Neuronal stem cell (in vitro differentiated cells): ENCODE measurements at regions not wholly inside any gene's neighbourhood (a gene's known extent, or its start where the extent isn't known, plus 50 kb on each side); places are given as distances from the start of the nearest gene placed in this dataset.
"Not testable (repeated sequence)": the region's sequence is repeated elsewhere in the genome, so short reads cannot be mapped to it uniquely, and the experiment has no call there.

ENCODE experiments used
- DNase-seq: peaks from one replicate; pipeline ENCODE4 v3.0.0-alpha.2; 2013; ENCODE audit warnings: low spot score
- H2AFZ ChIP-seq: one replicate; pipeline ENCODE4 v1.6.1; 2013; ENCODE audit warnings: mild to moderate bottlenecking, low read length, inconsistent platforms
- H2AK5ac ChIP-seq: 2 replicates; pipeline ENCODE4 v1.6.1; 2013; ENCODE audit warnings: low read depth, mild to moderate bottlenecking, inconsistent platforms, low read length, moderate library complexity, mixed read lengths
- H2BK120ac ChIP-seq: 2 replicates; pipeline ENCODE4 v1.6.1; 2013; ENCODE audit warnings: low read depth, mild to moderate bottlenecking, inconsistent platforms, low read length, moderate library complexity, mixed read lengths
- H2BK12ac ChIP-seq: one replicate; pipeline ENCODE4 v1.6.1; 2013; ENCODE audit warnings: low read length, inconsistent platforms
- H2BK15ac ChIP-seq: 2 replicates; pipeline ENCODE4 v1.6.1; 2013; ENCODE audit warnings: mild to moderate bottlenecking, low read length, inconsistent platforms, mixed read lengths
- H2BK5ac ChIP-seq: one replicate; pipeline ENCODE4 v1.6.1; 2013; ENCODE audit warnings: inconsistent platforms, mild to moderate bottlenecking, low read length, moderate library complexity
- H3K14ac ChIP-seq: one replicate; pipeline ENCODE4 v1.6.1; 2013; ENCODE audit warnings: low read length, inconsistent platforms
- H3K18ac ChIP-seq: 2 replicates; pipeline ENCODE4 v1.6.1; 2013; ENCODE audit warnings: low read length, inconsistent platforms
- H3K23ac ChIP-seq: 2 replicates; pipeline ENCODE4 v1.6.1; 2013; ENCODE audit warnings: low read depth, mild to moderate bottlenecking, mixed read lengths, low read length, inconsistent platforms; ENCODE audit not compliant: poor library complexity
- H3K27ac ChIP-seq: replicated peaks from 3 replicates; pipeline ENCODE4 v1.5.1; 2013; ENCODE audit warnings: low read length, inconsistent platforms
- H3K27me3 ChIP-seq, 3 experiments: 2 replicates each; pipeline ENCODE4 v1.6.1; 2013; ENCODE audit warnings: low read length in 3 of 3, mild to moderate bottlenecking in 2 of 3, inconsistent platforms in 1 of 3, low read depth in 1 of 3, mixed read lengths in 1 of 3, moderate library complexity in 1 of 3; ENCODE audit not compliant: control insufficient read depth in 3 of 3, insufficient read depth in 3 of 3
- H3K36me3 ChIP-seq, 2 donors: replicated peaks in 1 of 2; 2 replicates each; pipeline ENCODE4 v1.6.1; 2013; ENCODE audit warnings: low read length in 2 of 2; ENCODE audit not compliant: control insufficient read depth in 2 of 2, insufficient read depth in 2 of 2
- H3K4ac ChIP-seq: 2 replicates; pipeline ENCODE4 v1.6.1; 2013; ENCODE audit warnings: inconsistent platforms, mild to moderate bottlenecking, low read length, moderate library complexity
- H3K4me1 ChIP-seq, 2 donors: 1 replicate in 1 of 2; 2 replicates in 1 of 2; pipeline ENCODE4 v1.6.1; 2013; ENCODE audit warnings: low read length in 2 of 2, low read depth in 1 of 2; ENCODE audit not compliant: control insufficient read depth in 2 of 2, insufficient read depth in 1 of 2
- H3K4me2 ChIP-seq: one replicate; pipeline ENCODE4 v1.6.1; 2013; ENCODE audit warnings: mild to moderate bottlenecking, low read length, inconsistent platforms; ENCODE audit not compliant: insufficient read depth, poor library complexity, severe bottlenecking
- H3K4me3 ChIP-seq, 2 donors: 2 replicates each; pipeline ENCODE4 v1.5.1; 2013; ENCODE audit warnings: low read length in 2 of 2, mild to moderate bottlenecking in 2 of 2, inconsistent platforms in 1 of 2, moderate library complexity in 1 of 2
- H3K79me1 ChIP-seq: one replicate; pipeline ENCODE4 v1.6.1; 2013; ENCODE audit warnings: low read depth, mild to moderate bottlenecking, inconsistent platforms, low read length, moderate library complexity
- H3K9ac ChIP-seq: one replicate; pipeline ENCODE4 v1.6.1; 2013; ENCODE audit warnings: mild to moderate bottlenecking, low read depth, low read length, inconsistent platforms; ENCODE audit not compliant: poor library complexity
- H3K9me3 ChIP-seq, 2 donors: replicated peaks in 1 of 2; 2 replicates each; pipeline versions ENCODE3 to v1.6.1; 2013; ENCODE audit warnings: low read length in 2 of 2, mild to moderate bottlenecking in 2 of 2, inconsistent platforms in 1 of 2, low read depth in 1 of 2, mixed read lengths in 1 of 2, moderate library complexity in 1 of 2; ENCODE audit not compliant: control insufficient read depth in 2 of 2, insufficient read depth in 1 of 2
- H4K8ac ChIP-seq: one replicate; pipeline ENCODE4 v1.6.1; 2013; ENCODE audit warnings: low read depth, mild to moderate bottlenecking, inconsistent platforms, low read length, moderate library complexity
- H4K91ac ChIP-seq: one replicate; pipeline ENCODE4 v1.6.1; 2013; ENCODE audit warnings: low read length, low read depth, mild to moderate bottlenecking, inconsistent platforms; ENCODE audit not compliant: poor library complexity
- WGBS, 2 donors: extraction: QIAGEN DNeasy Blood & Tissue Kit; methylation state at CpG; one replicate each; pipeline ENCODE4 v1.1.7; 2013; ENCODE audit warnings: missing lambda C conversion rate in 2 of 2, mixed read lengths in 1 of 2; ENCODE audit not compliant: insufficient read length in 2 of 2, insufficient replicate concordance in 1 of 2; ENCODE audit errors: extremely low coverage in 2 of 2; 5-methylcytosine and 5-hydroxymethylcytosine counted together

- Histone ChIP-seq H4K8ac (no peak overlapping the region), H2BK120ac (no peak overlapping the region), H3K79me1 (no peaks in the 10 kb centered on the region), H3K36me3 (no peaks in the 10 kb centered on the region), H2AK5ac (no peak overlapping the region), H3K14ac (no peak overlapping the region), H2AFZ (no peak overlapping the region), H2BK5ac (no peak overlapping the region), H3K18ac (no peak overlapping the region), H3K4ac (no peak overlapping the region), H3K4me3 (no peak overlapping the region), H3K27ac (no peak overlapping the region), H2BK12ac (no peak overlapping the region), H4K91ac (no peak overlapping the region), H3K9ac (no peak overlapping the region), H2BK15ac (no peak overlapping the region), H3K4me1 (no peaks in the 10 kb centered on the region), H3K4me2 (no peak overlapping the region), H3K23ac (no peak overlapping the region), H3K27me3 (no peaks in the 10 kb centered on the region), H3K9me3 (no peaks in the 10 kb centered on the region)
- no peak for DNase-seq
- WGBS, 2 donors = no CpG with 5 or more reads among the region's 6 CpGs
Observed at GRCh38 chr14:81605660-81606059, 72.0 kb upstream of the SEL1L start.

DNA sequence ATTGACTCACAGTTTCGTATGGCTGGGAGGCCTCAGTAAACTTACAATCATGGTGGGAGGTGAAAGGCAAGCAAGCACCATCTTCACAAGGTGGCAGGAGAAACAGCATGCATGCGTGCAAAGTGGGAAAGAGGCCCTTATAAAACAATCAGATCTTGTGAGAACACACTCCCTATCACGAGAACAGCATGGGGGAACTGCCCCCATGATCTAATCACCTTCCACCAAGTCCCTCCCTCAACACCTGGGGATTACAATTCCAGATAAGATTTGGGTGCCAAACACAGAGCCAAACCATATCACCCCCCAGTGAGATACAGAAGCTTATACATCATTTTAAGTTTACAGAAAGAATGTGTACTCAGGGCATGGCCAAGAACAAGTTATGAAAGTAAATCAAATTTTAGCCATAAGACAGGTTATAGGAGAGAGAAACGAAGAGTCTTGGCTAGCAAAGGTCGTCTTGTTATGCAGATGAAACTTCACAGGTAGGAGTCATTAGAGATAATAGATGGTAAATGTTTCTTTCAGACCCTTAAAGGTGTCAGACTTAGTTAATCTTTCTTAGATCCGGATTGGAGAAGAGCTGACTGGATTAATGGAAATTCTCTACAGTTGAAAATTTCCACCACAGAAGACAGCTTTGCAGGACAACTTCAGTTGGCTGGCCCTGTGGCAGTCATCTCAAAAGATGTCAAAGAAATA lies 79.8 kb upstream of the SEL1L start:
- Histone ChIP-seq H3K23ac (no peak overlapping the region), H3K4me2 (no peak overlapping the region), H3K36me3 (no peaks in the 10 kb centered on the region), H3K9ac (no peak overlapping the region), H3K4me3 (no peak overlapping the region), H3K18ac (no peak overlapping the region), H3K14ac (no peak overlapping the region), H3K79me1 (no peaks in the 10 kb centered on the region), H3K9me3 (no peaks in the 10 kb centered on the region), H2AK5ac (no peak overlapping the region), H3K27me3 (no peaks in the 10 kb centered on the region), H3K4ac (no peak overlapping the region), H2AFZ (no peak overlapping the region), H2BK120ac (no peak overlapping the region), H4K8ac (no peak overlapping the region), H3K27ac (no peak overlapping the region), H2BK12ac (no peak overlapping the region), H2BK5ac (no peak overlapping the region), H2BK15ac (no peak overlapping the region), H4K91ac (no peak overlapping the region), H3K4me1 (no peaks in the 10 kb centered on the region)
- no CpG with 5 or more reads among the region's 6 CpGs for WGBS, 2 donors
- no peak for DNase-seq

GRCh38 chr14:81614302-81614701 lies 80.6 kb upstream of the SEL1L start:
- not testable (repeated sequence) for H3K9ac ChIP-seq, H3K18ac ChIP-seq, H2AFZ ChIP-seq, H2BK120ac ChIP-seq, H2BK15ac ChIP-seq, H3K4me1 ChIP-seq, DNase-seq, H2BK5ac ChIP-seq, H3K4me2 ChIP-seq, H2BK12ac ChIP-seq, H2AK5ac ChIP-seq, H4K91ac ChIP-seq, H3K23ac ChIP-seq, H3K9me3 ChIP-seq, H3K4me3 ChIP-seq, H3K27ac ChIP-seq, H3K14ac ChIP-seq, H3K36me3 ChIP-seq, H4K8ac ChIP-seq, H3K27me3 ChIP-seq, H3K79me1 ChIP-seq, H3K4ac ChIP-seq
- WGBS, 2 donors = no CpG with 5 or more reads among the region's 9 CpGs

DNA sequence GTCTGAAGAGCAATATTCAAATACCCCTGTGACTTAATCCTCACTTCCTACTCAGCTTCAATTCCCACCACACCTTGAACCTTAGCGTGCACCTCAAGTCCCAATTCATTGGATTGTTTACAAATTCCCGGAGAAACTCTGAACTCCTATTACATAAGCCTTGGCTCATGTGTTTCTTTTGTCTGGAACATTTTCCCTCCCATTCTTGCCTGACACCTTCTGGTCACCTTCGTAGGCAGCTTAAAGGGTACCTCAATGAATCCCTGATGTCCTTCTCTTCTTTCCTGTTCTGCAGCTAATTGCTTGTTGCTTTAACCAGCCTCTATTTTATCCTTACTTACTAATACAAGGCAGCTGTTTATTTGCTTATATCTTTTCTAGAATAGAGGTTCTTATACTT lies 85.0 kb upstream of the SEL1L start:
- no peak for DNase-seq

More for the DNA sequence above, 85.0 kb upstream of the SEL1L start:
- Histone ChIP-seq H3K9me3 (no peaks in the 10 kb centered on the region), H2AK5ac (no peak overlapping the region), H2BK15ac (no peak overlapping the region), H3K18ac (no peak overlapping the region), H3K4me1 (no peaks in the 10 kb centered on the region), H3K4ac (no peak overlapping the region), H3K79me1 (no peaks in the 10 kb centered on the region), H3K4me3 (no peak overlapping the region), H3K27me3 (no peaks in the 10 kb centered on the region), H2BK120ac (no peak overlapping the region), H3K36me3 (no peaks in the 10 kb centered on the region), H3K14ac (no peak overlapping the region), H3K9ac (no peak overlapping the region), H2BK12ac (no peak overlapping the region), H3K23ac (no peak overlapping the region), H4K8ac (no peak overlapping the region), H3K4me2 (no peak overlapping the region), H4K91ac (no peak overlapping the region), H2BK5ac (no peak overlapping the region), H3K27ac (no peak overlapping the region), H2AFZ (no peak overlapping the region)
- WGBS, 2 donors = no CpG with 5 or more reads among the region's 3 CpGs
